ENCODE measurements at regions not wholly inside any gene's neighbourhood (a gene's known extent, or its start where the extent isn't known, plus 50 kb on each side); places are given as distances from the start of the nearest gene placed in this dataset.
A peak's percentile ranks its signal among the peaks of the same experiment; 100 is the strongest.

- no peak for DNase-seq
Measured at GRCh38 chr2:34353509-34354113, 754.5 kb upstream of the FAM98A start.

- DNase-seq = no peak
Measured at GRCh38 chr2:34349527-34349926, 750.4 kb upstream of the FAM98A start.

GRCh38 chr2:34345030-34345429 is 745.9 kb upstream of the FAM98A start:
- no peak for DNase-seq

GRCh38 chr2:34340307-34340706 is 741.2 kb upstream of the FAM98A start:
- DNase-seq = no peak

GRCh38 chr2:34337735-34338134 is 738.6 kb upstream of the FAM98A start:
- DNase-seq = no peak

GRCh38 chr2:34332813-34333212 is 733.7 kb upstream of the FAM98A start:
- no peak for DNase-seq

- no peak for DNase-seq
Measured at GRCh38 chr2:34320056-34320455, 721.0 kb upstream of the FAM98A start.

GRCh38 chr2:34317797-34318196 is 718.7 kb upstream of the FAM98A start:
- no peak for DNase-seq

- no peak for DNase-seq
Measured at GRCh38 chr2:34316788-34317187, 717.7 kb upstream of the FAM98A start.

- no peak for DNase-seq
Measured at GRCh38 chr2:34311816-34312215, 712.7 kb upstream of the FAM98A start.

GRCh38 chr2:34308140-34308539 is 709.0 kb upstream of the FAM98A start:
- no peak for DNase-seq

GRCh38 chr2:34307636-34308035 is 708.5 kb upstream of the FAM98A start:
- DNase-seq = no peak

- no peak for DNase-seq
Measured at GRCh38 chr2:34306745-34307144, 707.6 kb upstream of the FAM98A start.

GRCh38 chr2:34305587-34305986 is 706.5 kb upstream of the FAM98A start:
- no peak for DNase-seq

GRCh38 chr2:34294961-34295360 is 695.9 kb upstream of the FAM98A start:
- DNase-seq = no peak

- no peak for DNase-seq
Measured at GRCh38 chr2:34291076-34291475, 692.0 kb upstream of the FAM98A start.

- DNase-seq = no peak
Measured at GRCh38 chr2:34288016-34288415, 688.9 kb upstream of the FAM98A start.

GRCh38 chr2:34280606-34281005 is 681.5 kb upstream of the FAM98A start:
- no peak for DNase-seq

- peak; percentile 92 for DNase-seq
Measured at GRCh38 chr2:34266908-34267697, 668.0 kb upstream of the FAM98A start.

- peak; percentile 64 for DNase-seq
Measured at GRCh38 chr2:34261701-34262100, 662.6 kb upstream of the FAM98A start.

GRCh38 chr2:34254272-34254878 is 655.3 kb upstream of the FAM98A start:
- DNase-seq = no peak

- no peak for DNase-seq
Measured at GRCh38 chr2:34252111-34252510, 653.0 kb upstream of the FAM98A start.

- DNase-seq = no peak
Measured at GRCh38 chr2:34251578-34251977, 652.5 kb upstream of the FAM98A start.

GRCh38 chr2:34244195-34244594 is 645.1 kb upstream of the FAM98A start:
- DNase-seq = no peak

Measured in RPMI8226 (cell line).